ENCODE measurements at regions not wholly inside any gene's neighbourhood (a gene's known extent, or its start where the extent isn't known, plus 50 kb on each side); places are given as distances from the start of the nearest gene placed in this dataset.

GRCh38 chr9:86830356-86830755, 117.0 kb downstream of the GAS1 start:
- TF ChIP-seq EZH2 (IDR thresholded peaks at IDR 0.05; ENCODE audit: borderline replicate concordance, low read length) (no peak), CTCF (IDR thresholded peaks at IDR 0.05; ENCODE audit: low read length) (no peak)

Data from OCI-LY1 (cell line).